ENCODE measurements at regions not wholly inside any gene's neighbourhood (a gene's known extent, or its start where the extent isn't known, plus 50 kb on each side); places are given as distances from the start of the nearest gene placed in this dataset.
"Not testable (repeated sequence)": the region's sequence is repeated elsewhere in the genome, so short reads cannot be mapped to it uniquely, and the experiment has no call there.

GRCh38 chr5:63131626-63132285 is 553.1 kb downstream of the LRRC70 start:
- Mint-ChIP-seq H3K27ac (no peak overlapping the region), H3K4me1 (ENCODE audit: low read depth) (no peaks in the 10 kb centered on the region), H3K27me3 (no peaks in the 10 kb centered on the region), H3K4me3 (no peak overlapping the region), H3K9me3 (no peaks in the 10 kb centered on the region), H3K36me3 (ENCODE audit: low read depth) (no peaks in the 10 kb centered on the region)

- Mint-ChIP-seq H3K27me3 (no peaks in the 10 kb centered on the region), H3K36me3 (ENCODE audit: low read depth) (no peaks in the 10 kb centered on the region), H3K4me3 (no peak overlapping the region), H3K4me1 (ENCODE audit: low read depth) (no peaks in the 10 kb centered on the region), H3K27ac (no peak overlapping the region), H3K9me3 (no peaks in the 10 kb centered on the region)
Observed at GRCh38 chr5:63128761-63129160, 550.1 kb downstream of the LRRC70 start.

GRCh38 chr5:63128018-63128417 is 549.4 kb downstream of the LRRC70 start:
- H3K27ac Mint-ChIP-seq: no peak overlapping the region
- no peaks in the 10 kb centered on the region for H3K4me1 Mint-ChIP-seq (ENCODE audit: low read depth)
- no peaks in the 10 kb centered on the region for H3K36me3 Mint-ChIP-seq (ENCODE audit: low read depth)
- no peaks in the 10 kb centered on the region for H3K27me3 Mint-ChIP-seq
- no peak overlapping the region for H3K4me3 Mint-ChIP-seq
- no peaks in the 10 kb centered on the region for H3K9me3 Mint-ChIP-seq

GRCh38 chr5:63127054-63127453 is 548.4 kb downstream of the LRRC70 start:
- Mint-ChIP-seq H3K9me3 (no peaks in the 10 kb centered on the region), H3K4me3 (no peak overlapping the region), H3K36me3 (ENCODE audit: low read depth) (no peaks in the 10 kb centered on the region), H3K27me3 (no peaks in the 10 kb centered on the region), H3K27ac (no peak overlapping the region), H3K4me1 (ENCODE audit: low read depth) (no peaks in the 10 kb centered on the region)

- no peaks in the 10 kb centered on the region for H3K4me1 Mint-ChIP-seq (ENCODE audit: low read depth)
- no peak overlapping the region for H3K4me3 Mint-ChIP-seq
- no peaks in the 10 kb centered on the region for H3K36me3 Mint-ChIP-seq (ENCODE audit: low read depth)
Observed at GRCh38 chr5:63125862-63126261, 547.2 kb downstream of the LRRC70 start.

GRCh38 chr5:63125392-63125791 is 546.8 kb downstream of the LRRC70 start:
- H3K27me3 Mint-ChIP-seq: no peaks in the 10 kb centered on the region
- no peak overlapping the region for H3K27ac Mint-ChIP-seq
- H3K4me1 Mint-ChIP-seq (ENCODE audit: low read depth): no peaks in the 10 kb centered on the region
- no peaks in the 10 kb centered on the region for H3K36me3 Mint-ChIP-seq (ENCODE audit: low read depth)
- no peaks in the 10 kb centered on the region for H3K9me3 Mint-ChIP-seq
- H3K4me3 Mint-ChIP-seq: no peak overlapping the region

More at GRCh38 chr5:63125862-63126261, 547.2 kb downstream of the LRRC70 start:
- Mint-ChIP-seq H3K27ac (no peak overlapping the region), H3K9me3 (no peaks in the 10 kb centered on the region), H3K27me3 (no peaks in the 10 kb centered on the region)

- Mint-ChIP-seq H3K27me3 (no peaks in the 10 kb centered on the region), H3K9me3 (no peaks in the 10 kb centered on the region), H3K4me3 (no peak overlapping the region), H3K4me1 (ENCODE audit: low read depth) (no peaks in the 10 kb centered on the region), H3K36me3 (ENCODE audit: low read depth) (no peaks in the 10 kb centered on the region), H3K27ac (no peak overlapping the region)
Observed at GRCh38 chr5:63124266-63124665, 545.6 kb downstream of the LRRC70 start.

- H3K9me3 Mint-ChIP-seq: no peaks in the 10 kb centered on the region
- H3K4me3 Mint-ChIP-seq: no peak overlapping the region
- H3K27ac Mint-ChIP-seq: no peak overlapping the region
- H3K4me1 Mint-ChIP-seq (ENCODE audit: low read depth): no peaks in the 10 kb centered on the region
- H3K36me3 Mint-ChIP-seq (ENCODE audit: low read depth): no peaks in the 10 kb centered on the region
- H3K27me3 Mint-ChIP-seq: no peaks in the 10 kb centered on the region
Observed at GRCh38 chr5:63121471-63121870, 542.9 kb downstream of the LRRC70 start.

- no peak overlapping the region for H3K27ac Mint-ChIP-seq
- H3K36me3 Mint-ChIP-seq (ENCODE audit: low read depth): no peaks in the 10 kb centered on the region
- no peaks in the 10 kb centered on the region for H3K27me3 Mint-ChIP-seq
- H3K4me1 Mint-ChIP-seq (ENCODE audit: low read depth): no peaks in the 10 kb centered on the region
- H3K9me3 Mint-ChIP-seq: no peaks in the 10 kb centered on the region
- no peak overlapping the region for H3K4me3 Mint-ChIP-seq
Observed at GRCh38 chr5:63118221-63118620, 539.6 kb downstream of the LRRC70 start.

GRCh38 chr5:63111891-63112290 is 533.3 kb downstream of the LRRC70 start:
- Mint-ChIP-seq H3K9me3 (no peaks in the 10 kb centered on the region), H3K27me3 (no peaks in the 10 kb centered on the region), H3K27ac (no peak overlapping the region), H3K4me1 (ENCODE audit: low read depth) (no peaks in the 10 kb centered on the region), H3K36me3 (ENCODE audit: low read depth) (no peaks in the 10 kb centered on the region), H3K4me3 (no peak overlapping the region)

GRCh38 chr5:63101870-63102269 is 523.3 kb downstream of the LRRC70 start:
- Mint-ChIP-seq H3K9me3 (no peaks in the 10 kb centered on the region), H3K4me3 (no peak overlapping the region), H3K27ac (no peak overlapping the region), H3K27me3 (no peaks in the 10 kb centered on the region), H3K4me1 (ENCODE audit: low read depth) (no peaks in the 10 kb centered on the region), H3K36me3 (ENCODE audit: low read depth) (no peaks in the 10 kb centered on the region)

- no peaks in the 10 kb centered on the region for H3K27me3 Mint-ChIP-seq
- no peaks in the 10 kb centered on the region for H3K4me1 Mint-ChIP-seq (ENCODE audit: low read depth)
- no peak overlapping the region for H3K27ac Mint-ChIP-seq
- no peaks in the 10 kb centered on the region for H3K36me3 Mint-ChIP-seq (ENCODE audit: low read depth)
- no peak overlapping the region for H3K4me3 Mint-ChIP-seq
- H3K9me3 Mint-ChIP-seq: no peaks in the 10 kb centered on the region
Observed at GRCh38 chr5:63097286-63097685, 518.7 kb downstream of the LRRC70 start.

- Mint-ChIP-seq H3K36me3 (ENCODE audit: low read depth) (no peaks in the 10 kb centered on the region), H3K27ac (no peak overlapping the region), H3K9me3 (peaks cover 4% of the 10 kb centered on the region), H3K4me3 (no peak overlapping the region), H3K4me1 (ENCODE audit: low read depth) (no peaks in the 10 kb centered on the region), H3K27me3 (no peaks in the 10 kb centered on the region)
Observed at GRCh38 chr5:63094730-63095129, 516.1 kb downstream of the LRRC70 start.

GRCh38 chr5:63089147-63089546 is 510.5 kb downstream of the LRRC70 start:
- H3K27me3 Mint-ChIP-seq: no peaks in the 10 kb centered on the region
- no peak overlapping the region for H3K27ac Mint-ChIP-seq
- H3K36me3 Mint-ChIP-seq (ENCODE audit: low read depth): no peaks in the 10 kb centered on the region
- H3K4me3 Mint-ChIP-seq: no peak overlapping the region
- no peaks in the 10 kb centered on the region for H3K4me1 Mint-ChIP-seq (ENCODE audit: low read depth)
- H3K9me3 Mint-ChIP-seq: peaks cover 4% of the 10 kb centered on the region

GRCh38 chr5:63085561-63085960 is 506.9 kb downstream of the LRRC70 start:
- Mint-ChIP-seq H3K27ac (no peak overlapping the region), H3K27me3 (no peaks in the 10 kb centered on the region), H3K4me1 (ENCODE audit: low read depth) (no peaks in the 10 kb centered on the region), H3K4me3 (no peak overlapping the region), H3K9me3 (no peaks in the 10 kb centered on the region), H3K36me3 (ENCODE audit: low read depth) (no peaks in the 10 kb centered on the region)

GRCh38 chr5:63083689-63084088 is 505.1 kb downstream of the LRRC70 start:
- not testable (repeated sequence) for H3K27me3 Mint-ChIP-seq; H3K9me3 Mint-ChIP-seq; H3K36me3 Mint-ChIP-seq (ENCODE audit: low read depth); H3K27ac Mint-ChIP-seq; H3K4me1 Mint-ChIP-seq (ENCODE audit: low read depth); H3K4me3 Mint-ChIP-seq
